H1 (cell line): ENCODE measurements at regions not wholly inside any gene's neighbourhood (a gene's known extent, or its start where the extent isn't known, plus 50 kb on each side); places are given as distances from the start of the nearest gene placed in this dataset.

ENCODE experiments used
- CTCF ChIA-PET: fragments of 300-600 bp; sonication (Branson Sonifier 250); formaldehyde crosslinking; loops from one replicate; lab custom pipeline; 2021; ENCODE audit not compliant: partially characterized antibody; lab: Charles Lee
- POLR2A ChIA-PET: fragments of 300-600 bp; sonication (Branson Sonifier 250); formaldehyde crosslinking; loops from one replicate; lab custom pipeline; 2021; ENCODE audit warnings: inconsistent platforms; ENCODE audit not compliant: partially characterized antibody; lab: Charles Lee
- DNase-seq, 2 experiments: peaks; one replicate each; pipeline versions ENCODE4 v3.0.0 to v3.0.0-alpha.2; 2010 to 2022; ENCODE audit warnings: low spot score in 2 of 2, low read depth in 1 of 2, mixed read lengths in 1 of 2
- FAIRE-seq: peaks from 2 replicates; lab custom pipeline; 2011; peaks lifted over from hg19 to GRCh38; lab: Jason Lieb, UNC
- H2AFZ ChIP-seq: 2 replicates; pipeline ENCODE4 v1.8.1; 2012; ENCODE audit warnings: low read length, inconsistent platforms
- H2AK5ac ChIP-seq: 2 replicates; pipeline ENCODE4 v1.6.1; 2013; ENCODE audit warnings: low read depth, low read length
- H2BK120ac ChIP-seq: replicated peaks from 2 replicates; pipeline ENCODE3; 2013; ENCODE audit warnings: low read depth, low read length, inconsistent platforms
- H2BK12ac ChIP-seq: 2 replicates; pipeline ENCODE4 v1.6.1; 2013; ENCODE audit warnings: low read depth, low read length
- H2BK15ac ChIP-seq: 2 replicates; pipeline ENCODE4 v1.6.1; 2013; ENCODE audit warnings: low read length
- H2BK20ac ChIP-seq: 2 replicates; pipeline ENCODE4 v1.6.1; 2013; ENCODE audit warnings: low read length
- H2BK5ac ChIP-seq: 2 replicates; pipeline ENCODE4 v1.6.1; 2013; ENCODE audit warnings: low read depth, low read length
- H3K14ac ChIP-seq: 2 replicates; pipeline ENCODE4 v1.6.1; 2013; ENCODE audit warnings: inconsistent platforms; ENCODE audit not compliant: insufficient read length
- H3K18ac ChIP-seq: 2 replicates; pipeline ENCODE4 v1.6.1; 2013; ENCODE audit warnings: low read length; ENCODE audit errors: extremely low read depth
- H3K23ac ChIP-seq: 2 replicates; pipeline ENCODE4 v1.6.1; 2013; ENCODE audit warnings: inconsistent platforms; ENCODE audit not compliant: insufficient read length
- H3K23me2 ChIP-seq: 2 replicates; pipeline ENCODE4 v1.6.1; 2013; ENCODE audit warnings: low read depth, low read length
- H3K27ac ChIP-seq: 2 replicates; pipeline ENCODE4 v1.6.1; 2011; ENCODE audit warnings: low read depth, low read length, inconsistent platforms
- H3K27me3 ChIP-seq, 4 experiments: replicated peaks in 1 of 4; 1 replicate in 1 of 4; 2 replicates in 3 of 4; pipeline versions ENCODE4 v1.6.1 to v1.8.1; 2011 to 2013; ENCODE audit warnings: low read length in 3 of 4, mild to moderate bottlenecking in 3 of 4, inconsistent platforms in 2 of 4, mixed read lengths in 2 of 4, moderate library complexity in 1 of 4; ENCODE audit not compliant: control insufficient read depth in 3 of 4, insufficient read depth in 3 of 4; ENCODE audit errors: extremely low read depth in 1 of 4
- H3K36me3 ChIP-seq, 4 experiments: 2 replicates each; pipeline versions ENCODE4 v1.6.1 to v1.8.1; 2011 to 2013; ENCODE audit warnings: mild to moderate bottlenecking in 4 of 4, low read length in 3 of 4, moderate library complexity in 2 of 4, control low read depth in 1 of 4, inconsistent platforms in 1 of 4; ENCODE audit not compliant: insufficient read depth in 4 of 4, control insufficient read depth in 2 of 4
- H3K4ac ChIP-seq: replicated peaks from 2 replicates; pipeline ENCODE3; 2013; ENCODE audit warnings: low read length, low read depth, mixed read lengths, inconsistent platforms; ENCODE audit not compliant: insufficient read length
- H3K4me1 ChIP-seq, 4 experiments: replicated peaks in 1 of 4; 1 replicate in 1 of 4; 2 replicates in 3 of 4; pipeline versions ENCODE4 v1.6.1 to v1.8.1; 2011 to 2013; ENCODE audit warnings: low read length in 3 of 4, inconsistent platforms in 2 of 4, mixed read lengths in 1 of 4; ENCODE audit not compliant: insufficient read depth in 4 of 4, control insufficient read depth in 3 of 4
- H3K4me2 ChIP-seq, 2 experiments: 2 replicates each; pipeline versions ENCODE4 v1.6.1 to v1.8.1; 2011 to 2013; ENCODE audit warnings: low read depth in 2 of 2, low read length in 2 of 2, control low read depth in 1 of 2, inconsistent platforms in 1 of 2, mild to moderate bottlenecking in 1 of 2; ENCODE audit not compliant: insufficient read depth in 1 of 2
- H3K4me3 ChIP-seq, 4 experiments: fragments of 200-600, 300-600 bp in 1 of 4; sonication (generic), shearing (Covaris generic), sonication (Bioruptor Twin) in 1 of 4; 2 replicates each; pipeline versions ENCODE4 v1.5.1 to v1.8.1; 2011 to 2016; ENCODE audit warnings: low read length in 4 of 4, low read depth in 3 of 4, control low read depth in 2 of 4, inconsistent platforms in 2 of 4, mild to moderate bottlenecking in 2 of 4, mixed read lengths in 1 of 4, moderate library complexity in 1 of 4; ENCODE audit not compliant: insufficient read depth in 2 of 4; ENCODE audit errors: extremely low read depth in 1 of 4
- H3K56ac ChIP-seq: replicated peaks from 2 replicates; pipeline ENCODE3; 2013; ENCODE audit warnings: low read depth, mild to moderate bottlenecking, mixed read lengths, low read length, inconsistent platforms; ENCODE audit not compliant: insufficient read length
- H3K79me1 ChIP-seq: 2 replicates; pipeline ENCODE4 v1.6.1; 2013; ENCODE audit warnings: low read depth, low read length, control low read depth
- H3K79me2 ChIP-seq, 2 experiments: 2 replicates each; pipeline versions ENCODE4 v1.6.1 to v1.8.1; 2012 to 2013; ENCODE audit warnings: low read length in 2 of 2, mild to moderate bottlenecking in 2 of 2, inconsistent platforms in 1 of 2; ENCODE audit not compliant: insufficient read depth in 2 of 2, control insufficient read depth in 1 of 2
- H3K9ac ChIP-seq, 4 experiments: replicated peaks in 1 of 4; 1 replicate in 1 of 4; 2 replicates in 3 of 4; pipeline versions ENCODE4 v1.6.1 to v1.8.1; 2011 to 2013; ENCODE audit warnings: low read depth in 3 of 4, low read length in 3 of 4, control low read depth in 2 of 4, mild to moderate bottlenecking in 2 of 4, moderate library complexity in 2 of 4, inconsistent platforms in 1 of 4; ENCODE audit errors: extremely low read depth in 1 of 4
- H3K9me3 ChIP-seq, 2 experiments: 2 replicates each; pipeline versions ENCODE4 v1.6.1 to v1.8.1; 2012 to 2013; ENCODE audit warnings: mild to moderate bottlenecking in 2 of 2, moderate library complexity in 2 of 2, control low read depth in 1 of 2, inconsistent platforms in 1 of 2, low read depth in 1 of 2, low read length in 1 of 2, mixed read lengths in 1 of 2; ENCODE audit not compliant: insufficient read depth in 2 of 2
- H4K20me1 ChIP-seq, 2 experiments: replicated peaks in 1 of 2; 2 replicates each; pipeline versions ENCODE3 to v1.8.1; 2011 to 2013; ENCODE audit warnings: inconsistent platforms in 2 of 2, low read length in 2 of 2, mild to moderate bottlenecking in 1 of 2; ENCODE audit not compliant: insufficient read depth in 2 of 2, control insufficient read depth in 1 of 2
- H4K5ac ChIP-seq: 2 replicates; pipeline ENCODE4 v1.6.1; 2013; ENCODE audit warnings: low read length, low read depth, mixed read lengths, inconsistent platforms; ENCODE audit not compliant: insufficient read length
- H4K8ac ChIP-seq: 2 replicates; pipeline ENCODE4 v1.8.0; 2013; ENCODE audit warnings: mild to moderate bottlenecking, moderate library complexity, low read length, inconsistent platforms; ENCODE audit not compliant: insufficient read depth; ENCODE audit errors: extremely low read depth
- H4K91ac ChIP-seq: replicated peaks from 2 replicates; pipeline ENCODE3; 2013; ENCODE audit warnings: low read length, mixed read lengths, inconsistent platforms; ENCODE audit not compliant: insufficient read length
- CHD1 ChIP-seq: IDR thresholded peaks from 2 replicates; pipeline ENCODE4 v1.6.1; 2012; ENCODE audit warnings: low read depth, low read length, improper control_type of control experiment
- NANOG ChIP-seq: IDR thresholded peaks from 2 replicates; pipeline ENCODE4 v1.6.1; 2011; ENCODE audit warnings: low read length, low read depth, mild to moderate bottlenecking, inconsistent platforms; ENCODE audit not compliant: insufficient read depth, poor library complexity, severe bottlenecking
- POU5F1 ChIP-seq: IDR thresholded peaks from 2 replicates; pipeline ENCODE4 v1.6.1; 2011; ENCODE audit warnings: low read depth, mild to moderate bottlenecking, low read length, moderate library complexity
- WGBS, 2 experiments: shearing (Covaris generic) in 1 of 2; methylation state at CpG; one replicate each; pipeline versions ENCODE4 v1.1.6 to v1.1.7; 2013 to 2015; ENCODE audit warnings: low lambda C conversion rate in 2 of 2, mixed read lengths in 2 of 2, inconsistent platforms in 1 of 2, low coverage in 1 of 2, missing lambda C conversion rate in 1 of 2; ENCODE audit not compliant: insufficient replicate concordance in 2 of 2, insufficient coverage in 1 of 2, insufficient read length in 1 of 2; ENCODE audit errors: extremely low coverage in 1 of 2, missing lambda C conversion rate in 1 of 2; 5-methylcytosine and 5-hydroxymethylcytosine counted together
- TF ChIP-seq, protein P1 (sequence below), 3 experiments: IDR thresholded peaks; 1 replicate in 2 of 3; 2 replicates in 1 of 3; pipeline versions ENCODE4 v1.5.1 to v1.6.1; 2011; ENCODE audit warnings: low read length in 3 of 3, mild to moderate bottlenecking in 3 of 3, inconsistent platforms in 2 of 3, low read depth in 1 of 3, moderate library complexity in 1 of 3; ENCODE audit not compliant: insufficient read depth in 1 of 3; ENCODE audit errors: control extremely low read depth in 1 of 3

DNA sequence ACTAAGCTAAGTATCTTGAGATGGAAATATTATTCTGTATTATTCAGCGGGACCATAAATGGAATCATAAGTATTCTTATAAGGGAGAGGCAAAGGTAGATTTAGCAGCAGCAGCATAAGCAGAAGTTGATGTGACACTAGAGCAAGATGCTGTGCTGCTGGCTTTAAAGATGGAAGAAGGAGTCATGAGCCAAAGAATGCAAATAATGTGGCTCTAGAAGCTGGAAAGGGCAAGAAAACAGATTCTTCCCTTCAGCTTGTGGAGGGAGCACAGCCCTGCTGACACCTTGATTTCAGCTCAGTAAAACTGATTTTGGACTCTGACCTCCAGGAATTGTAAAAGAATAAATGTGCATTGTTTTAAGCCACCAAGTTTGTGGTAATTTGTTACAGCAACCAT lies 144.2 kb upstream of the ANKRD28 start:
- no peak overlapping the region for H4K5ac ChIP-seq
- H3K18ac ChIP-seq = no peak overlapping the region
- H3K27ac ChIP-seq = no peak overlapping the region
- 100% methylated on average over 1 of the region's 1 CpG; no CpG with 5 or more reads in 1 of the 2 experiments for WGBS, 2 experiments
- no peaks in the 10 kb centered on the region for H3K23me2 ChIP-seq
- no peak overlapping the region for H2BK15ac ChIP-seq
- H3K4me1 ChIP-seq = no peaks in the 10 kb centered on the region
- DNase-seq = no peak
- H3K9me3 ChIP-seq = no peaks in the 10 kb centered on the region; a peak in 1 of 4 replicates
- H3K27me3 ChIP-seq = no peaks in the 10 kb centered on the region
- POLR2A ChIA-PET = interaction anchor here (1.5 kb wide), 1 partner anchor 60 kb away, joined by 3 read pairs; no protein-coding TSS in a partner anchor
- H3K9ac ChIP-seq = no peak overlapping the region
- H3K4ac ChIP-seq = no peak overlapping the region
- CTCF ChIA-PET = interaction anchor here (1.1 to 1.3 kb wide), 3 partner anchors 8 to 305 kb away, joined by 3 to 4 read pairs (median 3); no protein-coding TSS in a partner anchor
- H2BK120ac ChIP-seq = no peak overlapping the region
- H3K36me3 ChIP-seq = no peaks in the 10 kb centered on the region
- no peak overlapping the region for H2BK12ac ChIP-seq
- H3K4me3 ChIP-seq = no peak overlapping the region
- no peak overlapping the region for H2BK5ac ChIP-seq
- no peak overlapping the region for H2AK5ac ChIP-seq
- no peak overlapping the region for H4K8ac ChIP-seq
- TF ChIP-seq POU5F1 (no peak), CHD1 (no peak), NANOG (no peak)
- TF ChIP-seq, protein P1, sequence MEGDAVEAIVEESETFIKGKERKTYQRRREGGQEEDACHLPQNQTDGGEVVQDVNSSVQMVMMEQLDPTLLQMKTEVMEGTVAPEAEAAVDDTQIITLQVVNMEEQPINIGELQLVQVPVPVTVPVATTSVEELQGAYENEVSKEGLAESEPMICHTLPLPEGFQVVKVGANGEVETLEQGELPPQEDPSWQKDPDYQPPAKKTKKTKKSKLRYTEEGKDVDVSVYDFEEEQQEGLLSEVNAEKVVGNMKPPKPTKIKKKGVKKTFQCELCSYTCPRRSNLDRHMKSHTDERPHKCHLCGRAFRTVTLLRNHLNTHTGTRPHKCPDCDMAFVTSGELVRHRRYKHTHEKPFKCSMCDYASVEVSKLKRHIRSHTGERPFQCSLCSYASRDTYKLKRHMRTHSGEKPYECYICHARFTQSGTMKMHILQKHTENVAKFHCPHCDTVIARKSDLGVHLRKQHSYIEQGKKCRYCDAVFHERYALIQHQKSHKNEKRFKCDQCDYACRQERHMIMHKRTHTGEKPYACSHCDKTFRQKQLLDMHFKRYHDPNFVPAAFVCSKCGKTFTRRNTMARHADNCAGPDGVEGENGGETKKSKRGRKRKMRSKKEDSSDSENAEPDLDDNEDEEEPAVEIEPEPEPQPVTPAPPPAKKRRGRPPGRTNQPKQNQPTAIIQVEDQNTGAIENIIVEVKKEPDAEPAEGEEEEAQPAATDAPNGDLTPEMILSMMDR (IDR thresholded peaks at IDR 0.05; ENCODE audit: control extremely low read depth in 1 of 3, insufficient read depth in 1 of 3, low read depth in 1 of 3, low read length in 3 of 3) = no peak
- H3K79me1 ChIP-seq = no peaks in the 10 kb centered on the region
- H4K91ac ChIP-seq = no peak overlapping the region
- H3K4me2 ChIP-seq = no peak overlapping the region
- no peak overlapping the region for H2BK20ac ChIP-seq
- no peaks in the 10 kb centered on the region for H4K20me1 ChIP-seq
- no peak overlapping the region for H3K23ac ChIP-seq
- H3K56ac ChIP-seq = no peak overlapping the region
- no peak for FAIRE-seq
- no peak overlapping the region for H2AFZ ChIP-seq
- no peaks in the 10 kb centered on the region for H3K79me2 ChIP-seq
- H3K14ac ChIP-seq = no peak overlapping the region
